NCI-H69 (cell line): ENCODE measurements at regions not wholly inside any gene's neighbourhood (a gene's known extent, or its start where the extent isn't known, plus 50 kb on each side); places are given as distances from the start of the nearest gene placed in this dataset.
A peak's percentile ranks its signal among the peaks of the same experiment; 100 is the strongest.

Experiments
- DNase-seq: peaks from one replicate; lab custom pipeline; 2025; lab: John Stamatoyannopoulos, UW

- no peak for DNase-seq
Measured at GRCh38 chr11:15697437-15698236, 582.9 kb downstream of the INSC start.

- no peak for DNase-seq
Measured at GRCh38 chr11:15698855-15699254, 584.1 kb downstream of the INSC start.

GRCh38 chr11:15699978-15700377 is 585.3 kb downstream of the INSC start:
- DNase-seq: no peak

GRCh38 chr11:15700456-15700855 is 585.7 kb downstream of the INSC start:
- no peak for DNase-seq

- no peak for DNase-seq
Measured at GRCh38 chr11:15704064-15704463, 589.3 kb downstream of the INSC start.

GRCh38 chr11:15704556-15704955 is 589.8 kb downstream of the INSC start:
- no peak for DNase-seq

GRCh38 chr11:15705891-15706290 is 591.2 kb downstream of the INSC start:
- DNase-seq: no peak

GRCh38 chr11:15707194-15707593 is 592.5 kb downstream of the INSC start:
- DNase-seq: peak; percentile 56

- DNase-seq: peak; percentile 96
Measured at GRCh38 chr11:15707971-15708370, 593.2 kb downstream of the INSC start.

- DNase-seq: peak; percentile 54
Measured at GRCh38 chr11:15710580-15711275, 596.0 kb downstream of the INSC start.

GRCh38 chr11:15711311-15711710 is 596.6 kb downstream of the INSC start:
- no peak for DNase-seq

- no peak for DNase-seq
Measured at GRCh38 chr11:15714641-15715399, 600.1 kb downstream of the INSC start.

- DNase-seq: no peak
Measured at GRCh38 chr11:15716550-15716949, 601.8 kb downstream of the INSC start.

- DNase-seq: peak; percentile 81
Measured at GRCh38 chr11:15720460-15720859, 605.7 kb downstream of the INSC start.

- DNase-seq: no peak
Measured at GRCh38 chr11:15723966-15724365, 609.2 kb downstream of the INSC start.

GRCh38 chr11:15724601-15725000 is 609.9 kb downstream of the INSC start:
- DNase-seq: no peak

- no peak for DNase-seq
Measured at GRCh38 chr11:15725246-15725645, 610.5 kb downstream of the INSC start.

GRCh38 chr11:15726221-15726746 is 611.6 kb downstream of the INSC start:
- DNase-seq: no peak

GRCh38 chr11:15726893-15727519 is 612.3 kb downstream of the INSC start:
- no peak for DNase-seq

GRCh38 chr11:15727520-15727914 is 612.8 kb downstream of the INSC start:
- DNase-seq: no peak

GRCh38 chr11:15728207-15728606 is 613.5 kb downstream of the INSC start:
- no peak for DNase-seq
